NCI-H2029 treated with DMSO at 0.1 percent for 48 hours (cell line): ENCODE measurements at regions not wholly inside any gene's neighbourhood (a gene's known extent, or its start where the extent isn't known, plus 50 kb on each side); places are given as distances from the start of the nearest gene placed in this dataset.
A peak's percentile ranks its signal among the peaks of the same experiment; 100 is the strongest.
"Not testable (repeated sequence)": the region's sequence is repeated elsewhere in the genome, so short reads cannot be mapped to it uniquely, and the experiment has no call there.

Experiments
- DNase-seq: peaks from one replicate; lab custom pipeline; 2025; lab: John Stamatoyannopoulos, UW

GRCh38 chr10:118467200-118467599 is 125.1 kb upstream of the FAM204A start:
- no peak for DNase-seq

GRCh38 chr10:118465300-118465874 is 123.3 kb upstream of the FAM204A start:
- no peak for DNase-seq

GRCh38 chr10:118463740-118464139 is 121.6 kb upstream of the FAM204A start:
- DNase-seq, result no peak

- no peak for DNase-seq
Observed at GRCh38 chr10:118462401-118462800, 120.3 kb upstream of the FAM204A start.

GRCh38 chr10:118459642-118460193 is 117.6 kb upstream of the FAM204A start:
- DNase-seq, result no peak

- no peak for DNase-seq
Observed at GRCh38 chr10:118458957-118459641, 117.0 kb upstream of the FAM204A start.

- DNase-seq, result no peak
Observed at GRCh38 chr10:118457824-118458428, 115.8 kb upstream of the FAM204A start.

GRCh38 chr10:118455181-118455695 is 113.1 kb upstream of the FAM204A start:
- no peak for DNase-seq

- DNase-seq, result no peak
Observed at GRCh38 chr10:118454211-118454610, 112.1 kb upstream of the FAM204A start.

GRCh38 chr10:118452098-118452497 is 110.0 kb upstream of the FAM204A start:
- no peak for DNase-seq

- no peak for DNase-seq
Observed at GRCh38 chr10:118449521-118449920, 107.4 kb upstream of the FAM204A start.

GRCh38 chr10:118448744-118449143 is 106.6 kb upstream of the FAM204A start:
- DNase-seq, result no peak

- DNase-seq, result no peak
Observed at GRCh38 chr10:118447478-118448270, 105.5 kb upstream of the FAM204A start.

- no peak for DNase-seq
Observed at GRCh38 chr10:118445535-118445934, 103.4 kb upstream of the FAM204A start.

GRCh38 chr10:118444069-118444468 is 101.9 kb upstream of the FAM204A start:
- DNase-seq, result no peak

- DNase-seq, result no peak
Observed at GRCh38 chr10:118442032-118442431, 99.9 kb upstream of the FAM204A start.

GRCh38 chr10:118439824-118440223 is 97.7 kb upstream of the FAM204A start:
- DNase-seq, result no peak

GRCh38 chr10:118436742-118437141 is 94.6 kb upstream of the FAM204A start:
- no peak for DNase-seq

- DNase-seq, result no peak
Observed at GRCh38 chr10:118430190-118430589, 88.1 kb upstream of the FAM204A start.

- DNase-seq, result peak; percentile 28
Observed at GRCh38 chr10:118423800-118424442, 81.8 kb upstream of the FAM204A start.

GRCh38 chr10:118422241-118422640 is 80.1 kb upstream of the FAM204A start:
- no peak for DNase-seq

GRCh38 chr10:118420049-118420448 is 77.9 kb upstream of the FAM204A start:
- DNase-seq, result not testable (repeated sequence)
